ENCODE measurements at regions not wholly inside any gene's neighbourhood (a gene's known extent, or its start where the extent isn't known, plus 50 kb on each side); places are given as distances from the start of the nearest gene placed in this dataset.

- Histone ChIP-seq H3K4me2 (ENCODE audit: insufficient read depth, low read length) (no peak overlapping the region), H4K20me1 (replicated peaks; ENCODE audit: control insufficient read depth, insufficient read depth, low read length) (no peaks in the 10 kb centered on the region), H3K9me1 (ENCODE audit: control insufficient read depth, insufficient read depth, low read length) (no peaks in the 10 kb centered on the region), H3K27ac (ENCODE audit: extremely low read depth, low read depth, low read length) (no peak overlapping the region), H3K9ac (ENCODE audit: insufficient read depth in 1 of 2, low read depth in 2 of 2, low read length in 2 of 2) (no peak overlapping the region), H3K4me1 (replicated peaks in 1 of 2; ENCODE audit: control insufficient read depth in 2 of 2, insufficient read depth in 2 of 2, low read length in 2 of 2) (no peaks in the 10 kb centered on the region), H3K4me3 (no peak overlapping the region), H2AFZ (ENCODE audit: low read depth, low read length) (no peak overlapping the region), H3K27me3 (ENCODE audit: control insufficient read depth in 2 of 2, insufficient read depth in 2 of 2, low read length in 2 of 2) (peaks cover 0 to 5% of the 10 kb centered on the region in 2 experiments; a peak in 1 of 5 replicates), H3K9me3 (replicated peaks; ENCODE audit: control insufficient read depth, insufficient read depth, low read depth, low read length) (no peaks in the 10 kb centered on the region), H3K79me2 (ENCODE audit: control insufficient read depth, insufficient read depth, low read length) (no peaks in the 10 kb centered on the region), H3K36me3 (ENCODE audit: control insufficient read depth, insufficient read depth, low read length) (no peaks in the 10 kb centered on the region)
- ATAC-seq: peak; percentile 60; the same call in 2 of the 3 replicates
- no TSS peak for BruUV-seq (replicated peaks)
- FAIRE-seq: no peak
- in situ Hi-C loops (cut with MboI) (no loop called here), intact Hi-C loops (cut with micrococcal nuclease) (loop anchor here (1.0 kb wide), 1 partner anchor 252 kb away; no protein-coding TSS in a partner anchor)
- ChIA-PET CTCF (ENCODE audit: low intra/inter-chr PET ratio) (no interaction called here), POLR2A (no interaction called here)
- WGBS (ENCODE audit: insufficient coverage, low coverage, missing lambda C conversion rate): 6% methylated on average over 7 of the region's 7 CpGs
- TF ChIP-seq SIN3B (IDR thresholded peaks at IDR 0.05; ENCODE audit: low read depth): no peak
- no peak for TF ChIP-seq ARNT (IDR thresholded peaks at IDR 0.05)
- no peak for TF ChIP-seq U2AF1 (optimal IDR thresholded peaks at IDR 0.05; ENCODE audit: low read depth, low read length)
- no peak for TF ChIP-seq CCAR2 (IDR thresholded peaks at IDR 0.05; ENCODE audit: low read depth, low read length)
- TF ChIP-seq RAD21 (CRISPR knock-in tag; conservative IDR thresholded peaks at IDR 0.05 in 1 of 2, IDR thresholded peaks at IDR 0.05 in 1 of 2): 0 out of 4 replicates have a peak, but pooled peaks of 1 of the 2 experiments have one; percentile 16
- peak; percentile 7 to 41 (median 13); a peak in 1 of 6 replicates for TF ChIP-seq CTCF (IDR thresholded peaks at IDR 0.05 in 2 of 3, conservative IDR thresholded peaks at IDR 0.05 in 1 of 3; ENCODE audit: insufficient read depth in 2 of 3, low read depth in 1 of 3, low read length in 3 of 3)
- TF ChIP-seq NR2C1 (IDR thresholded peaks at IDR 0.05): no peak
- no peak for TF ChIP-seq NR2C1 (tag; IDR thresholded peaks at IDR 0.05)
- no peak for DNase-seq (ENCODE audit: extremely low read depth in 1 of 4, low spot score in 3 of 4)
Measured at GRCh38 chr6:150670311-150670710, 70.6 kb downstream of the PLEKHG1 start.
